H9 (cell line): ENCODE measurements at regions not wholly inside any gene's neighbourhood (a gene's known extent, or its start where the extent isn't known, plus 50 kb on each side); places are given as distances from the start of the nearest gene placed in this dataset.

Experiments
- DNase-seq: peaks from one replicate; pipeline ENCODE4 v3.0.0-alpha.2; 2017
- H2AFZ ChIP-seq: one replicate; pipeline ENCODE4 v1.6.1; 2013; ENCODE audit warnings: mild to moderate bottlenecking, low read length, control low read depth, moderate library complexity
- H2AK5ac ChIP-seq: 2 replicates; pipeline ENCODE4 v1.6.1; 2013; ENCODE audit warnings: low read length, control low read depth, mixed read lengths; ENCODE audit not compliant: insufficient read length
- H2BK120ac ChIP-seq: one replicate; pipeline ENCODE4 v1.6.1; 2013; ENCODE audit warnings: low read depth, mild to moderate bottlenecking, low read length, control low read depth, inconsistent platforms; ENCODE audit not compliant: poor library complexity, severe bottlenecking
- H2BK12ac ChIP-seq: 2 replicates; pipeline ENCODE4 v1.6.1; 2013; ENCODE audit warnings: low read length, control low read depth, mixed read lengths, low read depth; ENCODE audit not compliant: insufficient read length
- H2BK15ac ChIP-seq: 2 replicates; pipeline ENCODE4 v1.6.1; 2013; ENCODE audit warnings: low read depth, low read length, control low read depth
- H2BK20ac ChIP-seq: one replicate; pipeline ENCODE4 v1.6.1; 2013; ENCODE audit warnings: low read depth, mild to moderate bottlenecking, low read length, control low read depth, inconsistent platforms; ENCODE audit not compliant: poor library complexity, severe bottlenecking
- H2BK5ac ChIP-seq: 2 replicates; pipeline ENCODE4 v1.6.1; 2013; ENCODE audit warnings: low read length, control low read depth, mixed read lengths; ENCODE audit not compliant: insufficient read length
- H3K14ac ChIP-seq: 2 replicates; pipeline ENCODE4 v1.6.1; 2013; ENCODE audit warnings: low read length, control low read depth; ENCODE audit not compliant: insufficient read depth
- H3K18ac ChIP-seq: 2 replicates; pipeline ENCODE4 v1.6.1; 2013; ENCODE audit warnings: low read depth, mild to moderate bottlenecking, mixed read lengths, low read length, control low read depth; ENCODE audit not compliant: insufficient read length
- H3K23ac ChIP-seq: 2 replicates; pipeline ENCODE4 v1.6.1; 2013; ENCODE audit warnings: low read length, control low read depth, mixed read lengths, low read depth; ENCODE audit not compliant: insufficient read length
- H3K23me2 ChIP-seq: 2 replicates; pipeline ENCODE4 v1.6.1; 2013; ENCODE audit warnings: low read depth, mild to moderate bottlenecking, mixed read lengths, low read length, control low read depth; ENCODE audit not compliant: insufficient read length, poor library complexity, severe bottlenecking
- H3K27ac ChIP-seq: 2 replicates; pipeline ENCODE4 v1.5.1; 2013; ENCODE audit warnings: low read length, control low read depth, mixed read lengths, low read depth; ENCODE audit not compliant: insufficient read length
- H3K27me3 ChIP-seq: 2 replicates; pipeline ENCODE4 v1.6.1; 2013; ENCODE audit warnings: low read length, control low read depth, inconsistent platforms; ENCODE audit not compliant: insufficient read depth
- H3K4ac ChIP-seq: 2 replicates; pipeline ENCODE4 v1.6.1; 2013; ENCODE audit warnings: low read depth, mild to moderate bottlenecking, control low read depth, inconsistent platforms, low read length, moderate library complexity
- H3K4me1 ChIP-seq: 2 replicates; pipeline ENCODE4 v1.6.1; 2013; ENCODE audit warnings: low read length, control low read depth, inconsistent platforms; ENCODE audit not compliant: insufficient read depth
- H3K4me2 ChIP-seq: 2 replicates; pipeline ENCODE4 v1.6.1; 2013; ENCODE audit warnings: low read length, control low read depth, mixed read lengths; ENCODE audit not compliant: insufficient read length, insufficient read depth
- H3K56ac ChIP-seq: 2 replicates; pipeline ENCODE4 v1.6.1; 2013; ENCODE audit warnings: low read depth, mild to moderate bottlenecking, mixed read lengths, low read length, control low read depth; ENCODE audit not compliant: insufficient read length
- H3K79me1 ChIP-seq: 2 replicates; pipeline ENCODE4 v1.6.1; 2013; ENCODE audit warnings: low read depth, mild to moderate bottlenecking, moderate library complexity, low read length, control low read depth, inconsistent platforms; ENCODE audit not compliant: insufficient read depth, poor library complexity, severe bottlenecking
- H3K79me2 ChIP-seq: 2 replicates; pipeline ENCODE4 v1.6.1; 2013; ENCODE audit warnings: low read length, control low read depth, inconsistent platforms; ENCODE audit not compliant: insufficient read depth
- H3K9ac ChIP-seq: 2 replicates; pipeline ENCODE4 v1.6.1; 2013; ENCODE audit warnings: low read length, control low read depth, mixed read lengths; ENCODE audit not compliant: insufficient read length; ENCODE audit errors: extremely low read depth
- H3K9me3 ChIP-seq: one replicate; pipeline ENCODE4 v1.6.1; 2013; ENCODE audit warnings: low read depth, low read length, inconsistent platforms; ENCODE audit not compliant: control insufficient read depth
- H3T11ph ChIP-seq: one replicate; pipeline ENCODE4 v1.6.1; 2013; ENCODE audit warnings: mild to moderate bottlenecking, low read length, control low read depth, inconsistent platforms
- H4K20me1 ChIP-seq: one replicate; pipeline ENCODE4 v1.6.1; 2013; ENCODE audit not compliant: control insufficient read depth, insufficient read length, insufficient read depth
- H4K5ac ChIP-seq: 2 replicates; pipeline ENCODE4 v1.6.1; 2013; ENCODE audit warnings: low read depth, mild to moderate bottlenecking, mixed read lengths, low read length, control low read depth; ENCODE audit not compliant: insufficient read length
- H4K8ac ChIP-seq: replicated peaks from 2 replicates; pipeline ENCODE4 v1.6.1; 2013; ENCODE audit warnings: low read length, control low read depth, mixed read lengths, low read depth; ENCODE audit not compliant: insufficient read length
- H4K91ac ChIP-seq: 2 replicates; pipeline ENCODE4 v1.6.1; 2013; ENCODE audit warnings: low read depth, mild to moderate bottlenecking, moderate library complexity, mixed read lengths, low read length, control low read depth; ENCODE audit not compliant: insufficient read length
- H3K27ac Mint-ChIP-seq, 3 experiments: 2 replicates in 2 of 3; 3 replicates in 1 of 3; pipeline ENCODE4 v1.8.0; 2020 to 2021; ENCODE audit warnings: mixed read lengths in 3 of 3, mild to moderate bottlenecking in 1 of 3, moderate library complexity in 1 of 3
- H3K27me3 Mint-ChIP-seq: 2 replicates; pipeline ENCODE4 v1.8.0; 2021; ENCODE audit warnings: low read depth, mild to moderate bottlenecking, moderate library complexity, mixed read lengths
- H3K36me3 Mint-ChIP-seq, 3 experiments: 2 replicates in 2 of 3; 3 replicates in 1 of 3; pipeline ENCODE4 v1.8.0; 2020 to 2021; ENCODE audit warnings: low read depth in 3 of 3, mixed read lengths in 3 of 3; ENCODE audit not compliant: insufficient read depth in 1 of 3
- H3K4me1 Mint-ChIP-seq, 2 experiments: 2 replicates each; pipeline ENCODE4 v1.8.0; 2020; ENCODE audit warnings: mixed read lengths in 2 of 2
- H3K4me3 Mint-ChIP-seq, 2 experiments: 2 replicates in 1 of 2; 3 replicates in 1 of 2; pipeline ENCODE4 v1.8.0; 2020 to 2021; ENCODE audit warnings: mild to moderate bottlenecking in 2 of 2, mixed read lengths in 2 of 2, moderate library complexity in 1 of 2
- H3K9me3 Mint-ChIP-seq, 2 experiments: 2 replicates in 1 of 2; 3 replicates in 1 of 2; pipeline ENCODE4 v1.8.0; 2020; ENCODE audit warnings: mild to moderate bottlenecking in 2 of 2, mixed read lengths in 2 of 2, moderate library complexity in 1 of 2
- WGBS: extraction: QIAGEN DNeasy Blood & Tissue Kit; methylation state at CpG from one replicate; pipeline ENCODE4 v1.1.7; 2013; ENCODE audit warnings: missing lambda C conversion rate, low lambda C conversion rate, mixed read lengths; ENCODE audit not compliant: insufficient read length; ENCODE audit errors: extremely low coverage; 5-methylcytosine and 5-hydroxymethylcytosine counted together
- TF ChIP-seq, protein P1 (sequence below): fragments of 200-600 bp; sonication (generic); conservative IDR thresholded peaks from 3 replicates; pipeline ENCODE4 v1.8.0; 2021; ENCODE audit warnings: antibody characterized with exemption, mild to moderate bottlenecking

DNA sequence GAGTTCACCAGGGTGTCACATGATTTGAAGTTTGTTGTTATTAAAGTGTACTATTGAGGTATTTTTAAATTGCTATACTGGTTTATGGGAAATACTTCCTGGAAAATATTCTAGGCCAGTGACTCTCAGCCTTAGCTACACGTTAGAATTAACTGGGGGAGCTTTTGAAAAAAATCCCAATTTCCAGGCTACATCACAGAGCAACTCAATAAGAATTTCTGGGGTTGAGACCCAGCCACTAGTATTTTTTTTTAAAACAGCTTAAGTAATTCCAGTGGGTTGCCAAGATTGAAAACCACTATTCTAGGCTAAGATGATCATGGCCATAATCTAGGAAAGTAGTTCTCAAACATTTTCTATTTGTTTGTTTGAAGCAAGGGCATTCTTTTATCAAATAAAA is 142.9 kb upstream of the GRIA1 start:
- no peak overlapping the region for H4K5ac ChIP-seq
- no peak overlapping the region for H3K56ac ChIP-seq
- peaks cover 49 to 54% of the 10 kb centered on the region in 2 experiments for H3K4me1 Mint-ChIP-seq
- no CpG with 5 or more reads among the region's 1 CpG for WGBS
- H2BK5ac ChIP-seq: no peak overlapping the region
- TF ChIP-seq, protein P1, sequence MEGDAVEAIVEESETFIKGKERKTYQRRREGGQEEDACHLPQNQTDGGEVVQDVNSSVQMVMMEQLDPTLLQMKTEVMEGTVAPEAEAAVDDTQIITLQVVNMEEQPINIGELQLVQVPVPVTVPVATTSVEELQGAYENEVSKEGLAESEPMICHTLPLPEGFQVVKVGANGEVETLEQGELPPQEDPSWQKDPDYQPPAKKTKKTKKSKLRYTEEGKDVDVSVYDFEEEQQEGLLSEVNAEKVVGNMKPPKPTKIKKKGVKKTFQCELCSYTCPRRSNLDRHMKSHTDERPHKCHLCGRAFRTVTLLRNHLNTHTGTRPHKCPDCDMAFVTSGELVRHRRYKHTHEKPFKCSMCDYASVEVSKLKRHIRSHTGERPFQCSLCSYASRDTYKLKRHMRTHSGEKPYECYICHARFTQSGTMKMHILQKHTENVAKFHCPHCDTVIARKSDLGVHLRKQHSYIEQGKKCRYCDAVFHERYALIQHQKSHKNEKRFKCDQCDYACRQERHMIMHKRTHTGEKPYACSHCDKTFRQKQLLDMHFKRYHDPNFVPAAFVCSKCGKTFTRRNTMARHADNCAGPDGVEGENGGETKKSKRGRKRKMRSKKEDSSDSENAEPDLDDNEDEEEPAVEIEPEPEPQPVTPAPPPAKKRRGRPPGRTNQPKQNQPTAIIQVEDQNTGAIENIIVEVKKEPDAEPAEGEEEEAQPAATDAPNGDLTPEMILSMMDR: no peak
- no peak overlapping the region for H3K23ac ChIP-seq
- no peak overlapping the region for H2BK120ac ChIP-seq
- no peak overlapping the region for H3K14ac ChIP-seq
- no peak overlapping the region for H2BK15ac ChIP-seq
- H2AFZ ChIP-seq: no peak overlapping the region
- H4K20me1 ChIP-seq: no peaks in the 10 kb centered on the region
- H3K9me3 Mint-ChIP-seq: no peaks in the 10 kb centered on the region
- H3K36me3 Mint-ChIP-seq: peaks cover 0 to 2% (median 0%) of the 10 kb centered on the region in 3 experiments; a peak in 1 of 7 replicates
- H3K27me3 Mint-ChIP-seq: peaks cover 2% of the 10 kb centered on the region; the same call in 1 of the 2 replicates
- no peak for DNase-seq
- no peak overlapping the region for H3K27ac Mint-ChIP-seq
- H3K4ac ChIP-seq: no peak overlapping the region
- no peaks in the 10 kb centered on the region for H3K79me1 ChIP-seq
- no peak overlapping the region for H3K27ac ChIP-seq
- no peak overlapping the region for H3K9ac ChIP-seq
- H3K4me1 ChIP-seq: peaks cover 5% of the 10 kb centered on the region; the same call in 1 of the 2 replicates
- H3K9me3 ChIP-seq: no peaks in the 10 kb centered on the region
- peaks cover 2% of the 10 kb centered on the region; the same call in 1 of the 2 replicates for H3K27me3 ChIP-seq
- no peak overlapping the region for H3K18ac ChIP-seq
- no peak overlapping the region for H3K4me3 Mint-ChIP-seq
- H4K8ac ChIP-seq: no peak overlapping the region
- H3K23me2 ChIP-seq: no peaks in the 10 kb centered on the region
- H2BK20ac ChIP-seq: no peak overlapping the region
- no peak overlapping the region for H3T11ph ChIP-seq
- H2AK5ac ChIP-seq: no peak overlapping the region
- no peaks in the 10 kb centered on the region for H3K79me2 ChIP-seq
- H4K91ac ChIP-seq: no peak overlapping the region
- no peak overlapping the region for H3K4me2 ChIP-seq
- H2BK12ac ChIP-seq: no peak overlapping the region
